ENCODE measurements at regions not wholly inside any gene's neighbourhood (a gene's known extent, or its start where the extent isn't known, plus 50 kb on each side); places are given as distances from the start of the nearest gene placed in this dataset.

DNA sequence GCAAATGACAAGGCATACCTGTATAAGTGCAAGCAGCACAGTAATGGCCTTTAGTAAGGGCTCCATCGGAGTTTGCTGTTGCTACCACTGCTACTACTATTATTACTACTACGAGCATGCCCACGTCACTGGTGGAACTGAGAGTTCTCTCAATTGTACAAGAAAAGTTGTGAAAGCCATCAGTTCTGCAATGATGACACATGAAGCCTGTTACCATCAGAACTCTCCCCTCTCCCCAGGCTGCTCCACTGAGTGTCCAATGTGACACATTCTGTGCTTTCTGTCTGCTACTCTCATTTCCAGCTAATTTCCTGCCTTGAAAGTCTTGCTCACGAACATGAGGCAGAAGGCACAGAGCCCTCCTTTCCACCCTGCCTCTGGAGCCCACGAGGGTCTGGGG, 263.2 kb upstream of the MGMT start:
- 80% methylated on average over 5 of the region's 5 CpGs for WGBS
- no peak for TF ChIP-seq TAF1 (conservative IDR thresholded peaks at IDR 0.05)
- TF ChIP-seq, protein P1, sequence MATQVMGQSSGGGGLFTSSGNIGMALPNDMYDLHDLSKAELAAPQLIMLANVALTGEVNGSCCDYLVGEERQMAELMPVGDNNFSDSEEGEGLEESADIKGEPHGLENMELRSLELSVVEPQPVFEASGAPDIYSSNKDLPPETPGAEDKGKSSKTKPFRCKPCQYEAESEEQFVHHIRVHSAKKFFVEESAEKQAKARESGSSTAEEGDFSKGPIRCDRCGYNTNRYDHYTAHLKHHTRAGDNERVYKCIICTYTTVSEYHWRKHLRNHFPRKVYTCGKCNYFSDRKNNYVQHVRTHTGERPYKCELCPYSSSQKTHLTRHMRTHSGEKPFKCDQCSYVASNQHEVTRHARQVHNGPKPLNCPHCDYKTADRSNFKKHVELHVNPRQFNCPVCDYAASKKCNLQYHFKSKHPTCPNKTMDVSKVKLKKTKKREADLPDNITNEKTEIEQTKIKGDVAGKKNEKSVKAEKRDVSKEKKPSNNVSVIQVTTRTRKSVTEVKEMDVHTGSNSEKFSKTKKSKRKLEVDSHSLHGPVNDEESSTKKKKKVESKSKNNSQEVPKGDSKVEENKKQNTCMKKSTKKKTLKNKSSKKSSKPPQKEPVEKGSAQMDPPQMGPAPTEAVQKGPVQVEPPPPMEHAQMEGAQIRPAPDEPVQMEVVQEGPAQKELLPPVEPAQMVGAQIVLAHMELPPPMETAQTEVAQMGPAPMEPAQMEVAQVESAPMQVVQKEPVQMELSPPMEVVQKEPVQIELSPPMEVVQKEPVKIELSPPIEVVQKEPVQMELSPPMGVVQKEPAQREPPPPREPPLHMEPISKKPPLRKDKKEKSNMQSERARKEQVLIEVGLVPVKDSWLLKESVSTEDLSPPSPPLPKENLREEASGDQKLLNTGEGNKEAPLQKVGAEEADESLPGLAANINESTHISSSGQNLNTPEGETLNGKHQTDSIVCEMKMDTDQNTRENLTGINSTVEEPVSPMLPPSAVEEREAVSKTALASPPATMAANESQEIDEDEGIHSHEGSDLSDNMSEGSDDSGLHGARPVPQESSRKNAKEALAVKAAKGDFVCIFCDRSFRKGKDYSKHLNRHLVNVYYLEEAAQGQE (IDR thresholded peaks at IDR 0.05): no peak
- TF ChIP-seq, protein P2, sequence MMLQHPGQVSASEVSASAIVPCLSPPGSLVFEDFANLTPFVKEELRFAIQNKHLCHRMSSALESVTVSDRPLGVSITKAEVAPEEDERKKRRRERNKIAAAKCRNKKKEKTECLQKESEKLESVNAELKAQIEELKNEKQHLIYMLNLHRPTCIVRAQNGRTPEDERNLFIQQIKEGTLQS (IDR thresholded peaks at IDR 0.05): no peak
- TF ChIP-seq SP1 (IDR thresholded peaks at IDR 0.05): no peak
- no peak for TF ChIP-seq GABPA (IDR thresholded peaks at IDR 0.05 in 1 of 2, conservative IDR thresholded peaks at IDR 0.05 in 1 of 2)
- TF ChIP-seq JUND (IDR thresholded peaks at IDR 0.05): no peak
- no peak for TF ChIP-seq RXRA (IDR thresholded peaks at IDR 0.05)
- TF ChIP-seq HNF4G (IDR thresholded peaks at IDR 0.05): no peak
- no peak for TF ChIP-seq RAD21 (IDR thresholded peaks at IDR 0.05)
- TF ChIP-seq FOXA1 (IDR thresholded peaks at IDR 0.05): no peak
- no peak for TF ChIP-seq EGR1 (IDR thresholded peaks at IDR 0.05; ENCODE audit: low read depth in 2 of 2)
- no peak for TF ChIP-seq YY1 (IDR thresholded peaks at IDR 0.05)
- TF ChIP-seq, protein P3, sequence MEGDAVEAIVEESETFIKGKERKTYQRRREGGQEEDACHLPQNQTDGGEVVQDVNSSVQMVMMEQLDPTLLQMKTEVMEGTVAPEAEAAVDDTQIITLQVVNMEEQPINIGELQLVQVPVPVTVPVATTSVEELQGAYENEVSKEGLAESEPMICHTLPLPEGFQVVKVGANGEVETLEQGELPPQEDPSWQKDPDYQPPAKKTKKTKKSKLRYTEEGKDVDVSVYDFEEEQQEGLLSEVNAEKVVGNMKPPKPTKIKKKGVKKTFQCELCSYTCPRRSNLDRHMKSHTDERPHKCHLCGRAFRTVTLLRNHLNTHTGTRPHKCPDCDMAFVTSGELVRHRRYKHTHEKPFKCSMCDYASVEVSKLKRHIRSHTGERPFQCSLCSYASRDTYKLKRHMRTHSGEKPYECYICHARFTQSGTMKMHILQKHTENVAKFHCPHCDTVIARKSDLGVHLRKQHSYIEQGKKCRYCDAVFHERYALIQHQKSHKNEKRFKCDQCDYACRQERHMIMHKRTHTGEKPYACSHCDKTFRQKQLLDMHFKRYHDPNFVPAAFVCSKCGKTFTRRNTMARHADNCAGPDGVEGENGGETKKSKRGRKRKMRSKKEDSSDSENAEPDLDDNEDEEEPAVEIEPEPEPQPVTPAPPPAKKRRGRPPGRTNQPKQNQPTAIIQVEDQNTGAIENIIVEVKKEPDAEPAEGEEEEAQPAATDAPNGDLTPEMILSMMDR (IDR thresholded peaks at IDR 0.05; ENCODE audit: low read depth, low read length, missing input control): no peak
- no peak for TF ChIP-seq NR2F2 (IDR thresholded peaks at IDR 0.05)
- TF ChIP-seq, protein P4, sequence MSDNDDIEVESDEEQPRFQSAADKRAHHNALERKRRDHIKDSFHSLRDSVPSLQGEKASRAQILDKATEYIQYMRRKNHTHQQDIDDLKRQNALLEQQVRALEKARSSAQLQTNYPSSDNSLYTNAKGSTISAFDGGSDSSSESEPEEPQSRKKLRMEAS (IDR thresholded peaks at IDR 0.05): no peak
- TF ChIP-seq HNF4A (conservative IDR thresholded peaks at IDR 0.05): no peak
- TF ChIP-seq, protein P5, sequence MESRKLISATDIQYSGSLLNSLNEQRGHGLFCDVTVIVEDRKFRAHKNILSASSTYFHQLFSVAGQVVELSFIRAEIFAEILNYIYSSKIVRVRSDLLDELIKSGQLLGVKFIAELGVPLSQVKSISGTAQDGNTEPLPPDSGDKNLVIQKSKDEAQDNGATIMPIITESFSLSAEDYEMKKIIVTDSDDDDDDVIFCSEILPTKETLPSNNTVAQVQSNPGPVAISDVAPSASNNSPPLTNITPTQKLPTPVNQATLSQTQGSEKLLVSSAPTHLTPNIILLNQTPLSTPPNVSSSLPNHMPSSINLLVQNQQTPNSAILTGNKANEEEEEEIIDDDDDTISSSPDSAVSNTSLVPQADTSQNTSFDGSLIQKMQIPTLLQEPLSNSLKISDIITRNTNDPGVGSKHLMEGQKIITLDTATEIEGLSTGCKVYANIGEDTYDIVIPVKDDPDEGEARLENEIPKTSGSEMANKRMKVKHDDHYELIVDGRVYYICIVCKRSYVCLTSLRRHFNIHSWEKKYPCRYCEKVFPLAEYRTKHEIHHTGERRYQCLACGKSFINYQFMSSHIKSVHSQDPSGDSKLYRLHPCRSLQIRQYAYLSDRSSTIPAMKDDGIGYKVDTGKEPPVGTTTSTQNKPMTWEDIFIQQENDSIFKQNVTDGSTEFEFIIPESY (IDR thresholded peaks at IDR 0.05): no peak
- H3K27ac ChIP-seq (ENCODE audit: low read depth in 1 of 2, low read length in 2 of 2): no peak overlapping the region

DNA sequence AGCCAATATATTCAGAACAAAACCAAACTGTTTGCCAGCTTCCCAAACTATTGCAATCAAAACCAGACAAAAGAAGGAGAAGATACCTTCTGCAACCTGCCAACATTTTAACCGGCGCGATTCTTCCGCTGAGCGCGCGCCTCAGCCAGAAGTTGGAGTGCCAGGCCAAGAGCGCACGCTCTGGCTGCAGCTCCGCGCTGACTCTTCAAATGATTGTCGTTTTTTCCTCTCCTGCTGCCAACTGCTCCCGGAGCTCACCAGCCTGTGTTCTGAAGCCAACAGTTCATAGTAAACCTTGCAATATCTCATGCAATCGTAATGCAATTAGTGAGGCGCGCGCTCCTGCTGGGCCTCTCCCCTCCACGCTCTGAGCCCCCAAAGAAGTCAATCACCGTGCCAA, 259.7 kb upstream of the MGMT start:
- Histone ChIP-seq H3K27me3 (ENCODE audit: control insufficient read depth in 4 of 4, insufficient read depth in 4 of 4, low read length in 3 of 4) (no peaks in the 10 kb centered on the region), H3K4me3 (ENCODE audit: low read depth in 1 of 3, low read length in 3 of 3) (no peak overlapping the region), H3K4me1 (ENCODE audit: control insufficient read depth in 4 of 4, insufficient read depth in 4 of 4, low read length in 3 of 4) (no peaks in the 10 kb centered on the region), H3K9me3 (ENCODE audit: control insufficient read depth in 4 of 4, low read length in 3 of 4) (no peaks in the 10 kb centered on the region), H3K36me3 (ENCODE audit: control insufficient read depth in 4 of 4, insufficient read depth in 3 of 4, low read depth in 1 of 4, low read length in 3 of 4) (no peaks in the 10 kb centered on the region), H3K27ac (ENCODE audit: low read depth in 1 of 2, low read length in 2 of 2) (no peak overlapping the region), H3K9ac (ENCODE audit: low read depth in 1 of 2, low read length in 2 of 2) (no peak overlapping the region)
- DNase-seq (ENCODE audit: low spot score): no peak
- 93% methylated on average over 19 of the region's 19 CpGs for WGBS
- no peak for TF ChIP-seq HNF4A (conservative IDR thresholded peaks at IDR 0.05)
- TF ChIP-seq TAF1 (conservative IDR thresholded peaks at IDR 0.05): no peak
- TF ChIP-seq, protein P4 (IDR thresholded peaks at IDR 0.05): no peak
- TF ChIP-seq YY1 (IDR thresholded peaks at IDR 0.05): no peak
- TF ChIP-seq RXRA (IDR thresholded peaks at IDR 0.05): no peak
- TF ChIP-seq, protein P2 (IDR thresholded peaks at IDR 0.05): no peak
- no peak for TF ChIP-seq NR2F2 (IDR thresholded peaks at IDR 0.05)
- TF ChIP-seq HNF4G (IDR thresholded peaks at IDR 0.05): no peak
- no peak for TF ChIP-seq EGR1 (IDR thresholded peaks at IDR 0.05; ENCODE audit: low read depth in 2 of 2)

More for the DNA sequence above, 263.2 kb upstream of the MGMT start:
- no peaks in the 10 kb centered on the region for H3K4me1 ChIP-seq (ENCODE audit: control insufficient read depth in 4 of 4, insufficient read depth in 4 of 4, low read length in 3 of 4)
- no peaks in the 10 kb centered on the region for H3K9me3 ChIP-seq (ENCODE audit: control insufficient read depth in 4 of 4, low read length in 3 of 4)
- no peak for DNase-seq (ENCODE audit: low spot score)
- no peak overlapping the region for H3K9ac ChIP-seq (ENCODE audit: low read depth in 1 of 2, low read length in 2 of 2)
- no peaks in the 10 kb centered on the region for H3K36me3 ChIP-seq (ENCODE audit: control insufficient read depth in 4 of 4, insufficient read depth in 3 of 4, low read depth in 1 of 4, low read length in 3 of 4)
- no peaks in the 10 kb centered on the region for H3K27me3 ChIP-seq (ENCODE audit: control insufficient read depth in 4 of 4, insufficient read depth in 4 of 4, low read length in 3 of 4)
- no peak overlapping the region for H3K4me3 ChIP-seq (ENCODE audit: low read depth in 1 of 3, low read length in 3 of 3)

All from liver (tissue), 8 donors.